Activated CD4-positive, alpha-beta T cell treated with anti-CD3 and anti-CD28 coated beads for 48 hours (primary cell): ENCODE measurements at regions not wholly inside any gene's neighbourhood (a gene's known extent, or its start where the extent isn't known, plus 50 kb on each side); places are given as distances from the start of the nearest gene placed in this dataset.

ENCODE experiments used
- DNase-seq: peaks from one replicate; pipeline ENCODE4 v3.0.0-alpha.2; 2020

GRCh38 chr20:50397058-50397457, 113.1 kb upstream of the PTPN1 start:
- DNase-seq: no peak

GRCh38 chr20:50398064-50398463, 112.1 kb upstream of the PTPN1 start:
- DNase-seq: no peak

- no peak for DNase-seq
Observed at GRCh38 chr20:50398471-50398820, 111.7 kb upstream of the PTPN1 start.

- no peak for DNase-seq
Observed at GRCh38 chr20:50398821-50399554, 111.2 kb upstream of the PTPN1 start.

GRCh38 chr20:50399555-50399916, 110.6 kb upstream of the PTPN1 start:
- no peak for DNase-seq

GRCh38 chr20:50399917-50400704, 110.1 kb upstream of the PTPN1 start:
- no peak for DNase-seq

GRCh38 chr20:50400705-50401586, 109.2 kb upstream of the PTPN1 start:
- DNase-seq: no peak

GRCh38 chr20:50401587-50402418, 108.4 kb upstream of the PTPN1 start:
- no peak for DNase-seq

GRCh38 chr20:50403565-50404418, 106.4 kb upstream of the PTPN1 start:
- no peak for DNase-seq

- no peak for DNase-seq
Observed at GRCh38 chr20:50404419-50405234, 105.6 kb upstream of the PTPN1 start.

GRCh38 chr20:50405235-50405914, 104.8 kb upstream of the PTPN1 start:
- DNase-seq: no peak

- no peak for DNase-seq
Observed at GRCh38 chr20:50405915-50406609, 104.1 kb upstream of the PTPN1 start.

GRCh38 chr20:50406610-50407136, 103.5 kb upstream of the PTPN1 start:
- DNase-seq: no peak

- no peak for DNase-seq
Observed at GRCh38 chr20:50408526-50409364, 101.4 kb upstream of the PTPN1 start.

- no peak for DNase-seq
Observed at GRCh38 chr20:50409495-50409894, 100.7 kb upstream of the PTPN1 start.

- DNase-seq: no peak
Observed at GRCh38 chr20:50410343-50410742, 99.8 kb upstream of the PTPN1 start.

GRCh38 chr20:50412069-50412468, 98.1 kb upstream of the PTPN1 start:
- no peak for DNase-seq

- DNase-seq: no peak
Observed at GRCh38 chr20:50412499-50412898, 97.7 kb upstream of the PTPN1 start.
